Ecto neural progenitor cell (in vitro differentiated cells): ENCODE measurements at regions not wholly inside any gene's neighbourhood (a gene's known extent, or its start where the extent isn't known, plus 50 kb on each side); places are given as distances from the start of the nearest gene placed in this dataset.
"Not testable (repeated sequence)": the region's sequence is repeated elsewhere in the genome, so short reads cannot be mapped to it uniquely, and the experiment has no call there.

ENCODE experiments used
- DNase-seq: peaks from one replicate; pipeline ENCODE4 v3.0.0-alpha.2; 2018; ENCODE audit warnings: low spot score

- DNase-seq = no peak
Measured at GRCh38 chr11:29483831-29484230, 533.0 kb downstream of the KCNA4 start.

- DNase-seq = no peak
Measured at GRCh38 chr11:29482510-29482909, 534.3 kb downstream of the KCNA4 start.

- no peak for DNase-seq
Measured at GRCh38 chr11:29481738-29482137, 535.1 kb downstream of the KCNA4 start.

- DNase-seq = no peak
Measured at GRCh38 chr11:29480981-29481380, 535.8 kb downstream of the KCNA4 start.

GRCh38 chr11:29458252-29458651 is 558.6 kb downstream of the KCNA4 start:
- no peak for DNase-seq

DNA sequence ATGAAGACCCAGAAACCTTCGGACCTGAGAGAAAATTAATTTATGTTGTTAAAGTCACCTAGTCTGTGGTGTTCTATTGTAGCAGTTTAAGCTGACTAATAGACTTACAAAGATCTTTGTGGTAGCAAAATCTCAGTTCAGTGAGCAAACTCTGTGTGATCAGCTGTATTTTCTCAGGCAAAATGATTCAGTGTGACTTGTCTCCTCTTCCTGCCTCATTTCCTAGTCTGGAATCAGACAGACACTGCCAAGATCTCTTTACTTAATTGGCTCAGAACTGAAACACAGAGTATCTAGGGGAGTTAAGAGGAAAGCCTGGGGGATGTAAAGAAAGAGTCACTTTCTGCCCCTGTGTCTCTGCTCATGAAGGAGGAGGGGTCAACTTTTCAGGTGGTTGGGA is 564.7 kb downstream of the KCNA4 start:
- DNase-seq = no peak

- no peak for DNase-seq
Measured at GRCh38 chr11:29449281-29450074, 567.4 kb downstream of the KCNA4 start.

- DNase-seq = no peak
Measured at GRCh38 chr11:29448246-29448877, 568.5 kb downstream of the KCNA4 start.

GRCh38 chr11:29447821-29448220 is 569.0 kb downstream of the KCNA4 start:
- DNase-seq = no peak

DNA sequence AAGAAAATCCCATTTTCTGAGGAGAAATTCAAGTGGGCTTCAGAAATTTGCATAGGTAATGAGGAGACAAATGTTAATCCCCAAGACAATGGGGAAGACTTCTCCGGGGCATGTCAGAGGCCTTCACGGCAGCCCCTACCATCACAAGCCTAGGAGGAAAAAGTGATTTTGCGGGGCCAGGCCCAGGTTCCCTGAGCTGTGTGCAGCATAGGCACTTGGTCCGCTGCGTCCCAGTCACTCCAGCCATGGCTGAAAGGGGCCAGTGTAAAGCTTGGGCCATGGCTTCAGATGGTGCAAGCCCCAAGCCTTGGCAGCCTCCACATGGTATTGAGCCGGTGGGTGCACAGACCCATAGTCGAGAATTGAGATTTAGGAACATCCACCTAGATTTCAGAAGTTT is 570.7 kb downstream of the KCNA4 start:
- no peak for DNase-seq

- not testable (repeated sequence) for DNase-seq
Measured at GRCh38 chr11:29445191-29445590, 571.6 kb downstream of the KCNA4 start.

DNA sequence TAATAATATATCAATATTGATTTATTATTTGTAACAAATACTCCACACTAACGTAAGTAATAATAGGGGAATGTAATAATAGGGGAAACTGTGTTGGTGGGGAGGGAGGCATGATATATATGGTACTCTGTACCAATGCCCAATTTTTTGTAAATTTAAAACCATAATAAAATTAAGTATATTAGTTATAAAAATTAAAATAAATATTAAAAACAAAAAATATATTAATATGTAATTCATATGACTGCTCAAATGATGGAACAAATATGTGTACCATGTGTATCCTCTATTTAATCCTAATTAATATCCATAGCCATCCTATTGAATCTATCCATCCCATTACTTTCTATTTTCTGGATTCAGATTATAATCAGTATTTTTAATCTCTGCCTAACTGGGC is 578.0 kb downstream of the KCNA4 start:
- no peak for DNase-seq

DNA sequence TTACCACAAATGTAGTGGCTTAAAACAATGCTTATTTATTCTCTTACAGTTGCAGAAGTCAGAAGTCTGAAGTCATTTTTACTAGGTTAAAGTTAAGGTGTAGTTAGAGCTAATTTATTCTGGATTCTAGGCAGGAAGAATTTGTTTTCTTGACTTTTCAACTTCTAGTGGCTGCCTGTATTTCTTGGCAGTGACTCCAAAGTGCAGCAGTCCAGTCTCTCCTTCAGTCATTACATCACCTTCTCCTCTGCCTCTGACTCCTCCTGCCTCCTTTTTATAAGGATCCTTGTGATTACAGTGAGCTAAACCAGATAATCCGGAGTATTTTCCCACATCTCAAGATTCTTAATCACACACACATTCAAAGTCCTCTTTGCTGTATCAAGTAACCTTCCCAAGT is 581.4 kb downstream of the KCNA4 start:
- no peak for DNase-seq

DNA sequence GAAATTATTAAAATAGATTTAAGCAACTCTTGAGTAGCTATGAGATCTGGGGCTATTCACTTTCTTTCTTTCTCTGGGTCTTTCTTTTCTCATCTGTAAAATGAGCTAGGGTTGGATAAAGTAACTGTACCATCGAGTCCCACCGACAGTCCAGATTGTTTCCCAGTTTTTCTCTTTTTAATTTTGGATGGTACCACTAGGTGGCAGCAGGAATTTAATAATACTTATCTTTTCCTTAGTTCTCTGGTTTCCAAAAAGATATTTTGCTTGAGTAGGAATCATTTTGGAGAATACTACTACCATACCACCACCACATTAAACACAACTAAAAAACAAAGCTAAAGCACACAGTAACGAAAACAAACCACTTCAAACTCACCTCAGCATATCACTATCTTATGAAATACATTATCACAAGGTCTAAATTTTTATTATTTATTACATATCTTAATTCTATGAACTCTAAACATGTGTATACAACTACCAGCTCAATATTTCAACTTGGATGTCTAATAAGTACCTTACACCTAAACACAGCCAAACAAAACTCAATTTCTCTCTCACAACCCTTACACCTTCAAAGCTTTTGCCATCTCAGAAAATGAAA is 584.0 kb downstream of the KCNA4 start:
- no peak for DNase-seq

DNA sequence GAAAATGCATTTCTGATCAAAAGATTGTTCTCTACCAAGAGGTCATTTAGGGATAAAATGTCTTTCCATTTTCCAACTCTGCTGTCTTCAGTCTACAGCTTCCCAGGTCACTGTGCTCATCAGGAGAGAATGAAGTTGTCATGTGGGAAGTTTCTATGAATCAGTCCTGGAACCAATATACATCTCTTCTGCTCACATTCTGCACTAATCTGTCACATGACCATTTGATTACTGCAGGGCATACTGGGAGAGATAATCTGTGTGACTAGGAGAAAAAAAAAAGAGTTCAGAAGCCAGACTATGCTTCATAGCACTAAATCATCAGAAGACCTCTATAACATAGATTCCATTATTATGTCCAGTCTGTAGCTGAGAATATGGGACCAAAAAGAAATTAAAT is 611.5 kb downstream of the KCNA4 start:
- no peak for DNase-seq

- no peak for DNase-seq
Measured at GRCh38 chr11:29395555-29396072, 621.2 kb downstream of the KCNA4 start.

DNA sequence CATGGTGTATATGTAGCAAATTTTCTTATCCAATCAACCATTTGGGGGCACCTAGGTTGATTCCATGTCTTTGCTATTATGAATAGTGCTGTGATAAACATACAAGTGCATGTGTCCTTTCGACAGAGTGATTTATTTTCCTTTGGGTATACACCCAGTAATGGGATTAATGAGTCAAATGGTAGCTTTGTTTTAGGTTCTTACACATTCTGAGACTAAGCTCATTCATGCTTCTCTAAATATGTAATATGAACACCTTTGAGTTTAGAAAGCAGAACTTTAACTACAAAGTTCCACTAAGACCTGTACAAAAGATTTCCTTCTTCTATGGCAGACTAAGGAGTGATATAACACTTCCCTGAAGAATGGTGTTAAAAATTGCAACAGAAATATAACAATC is 627.0 kb downstream of the KCNA4 start:
- DNase-seq = no peak

DNA sequence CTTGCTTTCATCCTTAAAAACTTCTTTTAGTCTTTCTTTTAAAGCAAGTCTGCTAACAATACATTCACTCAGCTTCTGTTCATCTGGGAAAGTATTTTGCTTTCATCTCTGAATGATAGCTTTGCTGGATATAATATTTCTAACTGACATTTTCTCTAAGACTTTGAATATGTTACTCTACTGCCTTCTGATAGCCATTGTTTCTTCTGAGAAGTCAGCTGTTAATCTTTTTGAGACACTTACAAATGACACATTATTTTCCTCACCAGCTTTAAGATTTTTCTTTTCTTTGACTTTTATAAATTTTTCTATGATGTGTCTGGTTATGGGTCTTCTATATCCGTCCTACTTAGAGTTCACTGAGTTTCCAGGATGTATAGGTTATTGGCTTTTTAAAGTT is 643.1 kb downstream of the KCNA4 start:
- DNase-seq = no peak

- DNase-seq = no peak
Measured at GRCh38 chr11:29368126-29368525, 648.7 kb downstream of the KCNA4 start.

DNA sequence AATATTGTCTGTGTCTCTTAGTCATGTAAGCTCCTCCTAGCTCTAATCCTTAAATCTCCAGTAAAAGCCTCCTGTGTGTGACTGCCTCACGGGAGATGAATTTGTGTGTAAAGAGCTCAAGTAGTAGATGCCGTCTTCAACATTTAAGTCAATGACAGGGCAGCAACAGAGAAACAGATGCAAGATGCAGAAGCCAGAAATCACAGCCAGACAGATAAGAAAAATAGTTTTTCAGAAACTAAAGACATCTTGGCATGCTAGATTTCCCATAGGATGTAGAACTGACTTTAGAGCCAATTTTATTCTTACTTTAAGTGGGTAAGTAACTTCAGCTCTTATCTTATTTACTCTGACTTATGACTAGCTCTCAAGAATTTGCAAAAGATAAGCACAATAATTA is 652.8 kb downstream of the KCNA4 start:
- DNase-seq = no peak

- no peak for DNase-seq
Measured at GRCh38 chr11:29361369-29361768, 655.5 kb downstream of the KCNA4 start.

DNA sequence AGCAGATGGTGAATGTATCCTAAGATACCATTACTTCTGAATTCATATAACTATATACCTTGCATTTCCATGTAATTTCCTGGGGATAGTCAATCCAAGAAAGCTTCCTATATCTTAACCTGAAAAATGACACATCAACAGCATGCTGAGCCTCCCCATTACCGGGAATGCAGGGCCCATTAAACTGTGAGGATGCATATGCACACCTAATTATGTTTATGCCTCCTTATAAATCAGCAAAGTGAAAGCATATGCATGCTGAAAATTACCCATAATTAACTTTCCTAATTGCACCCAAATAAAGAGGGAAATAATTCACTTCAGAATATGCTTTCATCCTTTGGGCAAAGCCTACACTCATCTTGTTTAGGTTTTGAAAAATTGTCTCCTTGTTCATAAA is 663.0 kb downstream of the KCNA4 start:
- no peak for DNase-seq

DNA sequence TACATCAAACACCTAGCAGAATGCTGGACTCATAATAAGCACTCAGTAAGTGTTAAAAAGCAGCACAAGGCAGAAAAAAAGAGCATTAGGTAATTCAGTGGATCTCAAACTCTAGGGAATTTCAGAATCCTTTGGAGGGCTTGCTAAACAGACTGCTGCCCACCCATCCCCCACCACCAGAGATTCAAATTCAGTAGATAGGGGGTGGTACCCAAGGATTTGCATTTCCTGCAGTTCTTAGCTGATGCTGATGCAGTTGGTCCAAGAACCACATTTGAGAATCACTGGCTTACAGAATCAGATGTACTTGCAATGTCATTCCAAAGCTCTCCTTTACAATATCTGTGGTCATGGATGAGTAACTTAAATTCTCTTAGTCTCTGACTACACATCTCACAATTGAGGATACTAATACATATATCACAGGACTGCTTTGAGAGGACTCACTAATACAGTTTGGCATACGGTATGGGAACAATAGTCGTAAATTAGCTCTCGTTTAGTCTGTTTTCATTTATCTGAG is 664.5 kb downstream of the KCNA4 start:
- no peak for DNase-seq
